HCT116 (cell line): ENCODE measurements at regions not wholly inside any gene's neighbourhood (a gene's known extent, or its start where the extent isn't known, plus 50 kb on each side); places are given as distances from the start of the nearest gene placed in this dataset.

ENCODE experiments used
- ATAC-seq: fragments of 200-7000 bp; cut with Tn5 transposase; 2 replicates; pipeline ENCODE4 v1.9.1; 2020; ENCODE audit warnings: mild to moderate bottlenecking, moderate library complexity
- BruUV-seq: library from RNA; stranded (reverse); fragments of 400-500 nt; replicated peaks from 2 replicates; lab custom pipeline; 2021; lab: Mats Ljungman, UMichigan
- CTCF ChIA-PET: fragments of 300-600 bp; sonication (Branson Sonifier 250); formaldehyde crosslinking; loops from one replicate; lab custom pipeline; 2021; ENCODE audit warnings: antibody characterized with exemption; lab: Charles Lee
- POLR2A ChIA-PET: fragments of 300-600, 350-600 bp; sonication (Branson Sonifier 250); formaldehyde crosslinking; loops from one replicate; lab custom pipeline; 2021; ENCODE audit warnings: antibody characterized with exemption; lab: Charles Lee
- RAD21 ChIA-PET, 2 experiments: fragments of 300-600 bp; sonication (Branson Sonifier 250); formaldehyde crosslinking; loops; one replicate each; lab custom pipeline; 2023; ENCODE audit warnings: low total read pairs in 2 of 2; ENCODE audit not compliant: uncharacterized antibody in 2 of 2, unreplicated experiment in 2 of 2, low non-redundant PET in 1 of 2; lab: Charles Lee
- DNase-seq: peaks from one replicate; pipeline ENCODE4 v3.0.0-alpha.2; 2010; ENCODE audit warnings: low read depth, low spot score
- H2AFZ ChIP-seq: fragments of 200-600 bp; shearing (Covaris generic), sonication (generic); 2 replicates; pipeline ENCODE4 v1.6.1; 2017; ENCODE audit warnings: low read depth, mixed run types, mixed read lengths, antibody characterized with exemption, low read length; ENCODE audit not compliant: poor library complexity, severe bottlenecking
- H3K27ac ChIP-seq: 2 replicates; pipeline ENCODE4 v1.5.1; 2012; ENCODE audit warnings: low read depth, low read length
- H3K27me3 ChIP-seq: fragments of 200-600 bp; sonication (generic); 2 replicates; pipeline ENCODE4 v1.6.1; 2016; ENCODE audit warnings: mixed run types, low read length, mixed read lengths; ENCODE audit not compliant: insufficient read depth
- H3K36me3 ChIP-seq, 2 experiments: fragments of 200-500 bp in 1 of 2; fragments of 200-600 bp in 1 of 2; sonication (Bioruptor generic) in 1 of 2; sonication (generic) in 1 of 2; 2 replicates each; pipeline versions ENCODE4 v1.5.1 to v1.6.1; 2014 to 2016; ENCODE audit warnings: low read length in 2 of 2, inconsistent platforms in 1 of 2, mixed read lengths in 1 of 2, mixed run types in 1 of 2; ENCODE audit not compliant: insufficient read depth in 2 of 2, control insufficient read depth in 1 of 2
- H3K4me1 ChIP-seq, 2 experiments: fragments of 200-600 bp in 1 of 2; sonication (generic) in 1 of 2; 2 replicates each; pipeline versions ENCODE4 v1.5.1 to v1.6.1; 2012 to 2017; ENCODE audit warnings: low read length in 2 of 2, inconsistent platforms in 1 of 2, mild to moderate bottlenecking in 1 of 2, mixed read lengths in 1 of 2, mixed run types in 1 of 2, moderate library complexity in 1 of 2; ENCODE audit not compliant: insufficient read depth in 2 of 2, control insufficient read depth in 1 of 2
- H3K4me2 ChIP-seq: fragments of 200-600 bp; sonication (generic); 2 replicates; pipeline ENCODE4 v1.6.1; 2017; ENCODE audit warnings: mixed run types, low read length, mixed read lengths
- H3K4me3 ChIP-seq, 2 experiments: fragments of 200-600 bp in 1 of 2; sonication (generic) in 1 of 2; replicated peaks in 1 of 2; 2 replicates each; pipeline ENCODE4 v1.5.1; 2011 to 2016; ENCODE audit warnings: low read length in 2 of 2, control low read depth in 1 of 2, low read depth in 1 of 2, mild to moderate bottlenecking in 1 of 2, mixed read lengths in 1 of 2, mixed run types in 1 of 2
- H3K79me2 ChIP-seq: fragments of 200-600 bp; sonication (generic); 2 replicates; pipeline ENCODE4 v1.6.1; 2017; ENCODE audit warnings: mild to moderate bottlenecking, mixed run types, low read length, moderate library complexity, mixed read lengths; ENCODE audit not compliant: insufficient read depth
- H3K9ac ChIP-seq: fragments of 200-600 bp; sonication (generic); 2 replicates; pipeline ENCODE4 v1.6.1; 2016; ENCODE audit warnings: low read length, mixed read lengths
- H3K9me2 ChIP-seq: fragments of 200-600 bp; sonication (generic), shearing (Covaris generic); 2 replicates; pipeline ENCODE4 v1.6.1; 2017; ENCODE audit warnings: mixed run types, mild to moderate bottlenecking, moderate library complexity; ENCODE audit not compliant: insufficient read depth
- H3K9me3 ChIP-seq, 2 experiments: fragments of 200-500 bp in 1 of 2; fragments of 200-600 bp in 1 of 2; sonication (Bioruptor generic) in 1 of 2; sonication (generic) in 1 of 2; 2 replicates each; pipeline ENCODE4 v1.6.1; 2014 to 2017; ENCODE audit warnings: low read length in 2 of 2, mixed read lengths in 2 of 2, inconsistent platforms in 1 of 2, low read depth in 1 of 2, mild to moderate bottlenecking in 1 of 2, mixed run types in 1 of 2, moderate library complexity in 1 of 2; ENCODE audit not compliant: control insufficient read depth in 1 of 2, insufficient read depth in 1 of 2
- H4K20me1 ChIP-seq: fragments of 200-600 bp; sonication (generic), shearing (Covaris generic); 2 replicates; pipeline ENCODE4 v1.6.1; 2017; ENCODE audit warnings: mixed run types, mild to moderate bottlenecking, moderate library complexity; ENCODE audit not compliant: insufficient read depth
- ATF3 ChIP-seq: IDR thresholded peaks from 2 replicates; pipeline ENCODE4 v1.6.1; 2012
- CBX3 ChIP-seq: IDR thresholded peaks from 2 replicates; pipeline ENCODE4 v1.6.1; 2012; ENCODE audit warnings: low read depth
- CEBPB ChIP-seq: IDR thresholded peaks from 2 replicates; pipeline ENCODE4 v1.6.1; 2012; ENCODE audit warnings: low read depth
- CTCF ChIP-seq, 3 experiments: fragments of 200-600 bp in 1 of 3; sonication (generic) in 1 of 3; IDR thresholded peaks in 2 of 3; conservative IDR thresholded peaks in 1 of 3; 2 replicates each; pipeline ENCODE4 v1.5.1; 2012 to 2017; ENCODE audit warnings: low read depth in 2 of 3, low read length in 2 of 3, antibody characterized with exemption in 1 of 3, borderline replicate concordance in 1 of 3, control low read depth in 1 of 3, mild to moderate bottlenecking in 1 of 3, mixed read lengths in 1 of 3, mixed run types in 1 of 3, moderate library complexity in 1 of 3; ENCODE audit not compliant: insufficient read depth in 1 of 3
- ELF1 ChIP-seq: IDR thresholded peaks from 2 replicates; pipeline ENCODE4 v1.6.1; 2012; ENCODE audit warnings: low read depth, borderline replicate concordance
- EZH2 ChIP-seq: fragments of 200-600 bp; sonication (generic); IDR thresholded peaks from 2 replicates; pipeline ENCODE4 v1.6.1; 2017; ENCODE audit warnings: antibody characterized with exemption, mixed run types
- EZH2phosphoT487 ChIP-seq: fragments of 200-600 bp; IDR thresholded peaks from 2 replicates; pipeline ENCODE4 v1.6.1; 2018; ENCODE audit warnings: antibody characterized with exemption, borderline replicate concordance
- FOSL1 ChIP-seq: IDR thresholded peaks from 2 replicates; pipeline ENCODE4 v1.6.1; 2012; ENCODE audit warnings: low read depth
- JUND ChIP-seq: IDR thresholded peaks from 2 replicates; pipeline ENCODE4 v1.6.1; 2012
- POLR2A ChIP-seq: IDR thresholded peaks from 2 replicates; pipeline ENCODE4 v1.7.0; 2011; ENCODE audit warnings: borderline replicate concordance; ENCODE audit not compliant: insufficient read depth, insufficient read length; ENCODE audit errors: extremely low read depth
- POLR2AphosphoS5 ChIP-seq: IDR thresholded peaks from 2 replicates; pipeline ENCODE4 v1.6.1; 2011; ENCODE audit warnings: mild to moderate bottlenecking, low read depth, low read length, moderate library complexity
- RAD21 ChIP-seq: IDR thresholded peaks from 2 replicates; pipeline ENCODE4 v1.6.1; 2012; ENCODE audit warnings: low read depth, mild to moderate bottlenecking
- SIN3A ChIP-seq: IDR thresholded peaks from 2 replicates; pipeline ENCODE4 v1.6.1; 2012; ENCODE audit warnings: low read depth
- TCF7L2 ChIP-seq: IDR thresholded peaks from 2 replicates; pipeline ENCODE4 v1.7.0; 2011; ENCODE audit warnings: borderline replicate concordance, inconsistent platforms; ENCODE audit not compliant: insufficient read depth, insufficient read length; ENCODE audit errors: extremely low read depth
- YY1 ChIP-seq: IDR thresholded peaks from 2 replicates; pipeline ENCODE4 v1.6.1; 2011; ENCODE audit warnings: low read length, low read depth, moderate library complexity, mild to moderate bottlenecking; ENCODE audit not compliant: insufficient replicate concordance; ENCODE audit errors: extremely low read depth
- ZNF274 ChIP-seq: fragments of 200-500 bp; sonication (Bioruptor generic); IDR thresholded peaks from 2 replicates; pipeline ENCODE4 v1.6.1; 2014; ENCODE audit warnings: mild to moderate bottlenecking, low read depth, low read length, inconsistent platforms
- intact Hi-C: fragments of 100-400 bp; cut with micrococcal nuclease; formaldehyde crosslinking; loops from 2 replicates; pipeline ENCODE4 v1.10.0; 2022

GRCh38 chr3:105960381-105960780 lies 91.6 kb upstream of the CBLB start:
- POLR2A ChIA-PET: no interaction called here
- TF ChIP-seq ELF1 (no peak), JUND (no peak), EZH2 (no peak), ZNF274 (no peak), EZH2phosphoT487 (no peak), SIN3A (no peak), CBX3 (no peak), CEBPB (no peak), YY1 (no peak), POLR2AphosphoS5 (no peak), POLR2A (no peak)
- TF ChIP-seq, all 23 proteins: peak for 0
- no peak overlapping the region for H3K4me2 ChIP-seq
- H3K4me1 ChIP-seq: peaks cover 0 to 7% of the 10 kb centered on the region in 2 experiments; a peak in 2 of 4 replicates
- no peaks in the 10 kb centered on the region for H3K79me2 ChIP-seq
- no TSS peak for BruUV-seq
- intact Hi-C loops: no loop called here
- H3K4me3 ChIP-seq: no peak overlapping the region
- RAD21 ChIA-PET: no interaction called here
- H2AFZ ChIP-seq: no peak overlapping the region
- no peaks in the 10 kb centered on the region for H3K27me3 ChIP-seq
- H4K20me1 ChIP-seq: no peaks in the 10 kb centered on the region
- H3K9ac ChIP-seq: no peak overlapping the region
- ATAC-seq: no peak
- H3K9me3 ChIP-seq: no peaks in the 10 kb centered on the region
- H3K36me3 ChIP-seq: no peaks in the 10 kb centered on the region
- peaks cover 3% of the 10 kb centered on the region; the same call in 1 of the 2 replicates for H3K9me2 ChIP-seq
- no peak overlapping the region for H3K27ac ChIP-seq
- DNase-seq: no peak
- CTCF ChIA-PET: no interaction called here

- DNase-seq (no peak), ATAC-seq (no peak)
- Histone ChIP-seq H3K4me2 (no peak overlapping the region), H4K20me1 (no peaks in the 10 kb centered on the region), H3K9me3 (no peaks in the 10 kb centered on the region), H3K4me1 (peaks cover 0 to 7% of the 10 kb centered on the region in 2 experiments; a peak in 2 of 4 replicates), H2AFZ (no peak overlapping the region), H3K27ac (no peak overlapping the region), H3K79me2 (no peaks in the 10 kb centered on the region), H3K4me3 (no peak overlapping the region), H3K27me3 (no peaks in the 10 kb centered on the region), H3K36me3 (no peaks in the 10 kb centered on the region), H3K9ac (no peak overlapping the region), H3K9me2 (peaks cover 3% of the 10 kb centered on the region; the same call in 1 of the 2 replicates)
- no peak for TF ChIP-seq ATF3
- TF ChIP-seq RAD21: no peak
- TF ChIP-seq FOSL1: no peak
- no peak for TF ChIP-seq CBX3
- no peak for TF ChIP-seq JUND
- no peak for TF ChIP-seq POLR2AphosphoS5
- no peak for TF ChIP-seq POLR2A
- no peak for TF ChIP-seq ELF1
- no peak for TF ChIP-seq EZH2
- no peak for TF ChIP-seq CTCF (IDR thresholded peaks at IDR 0.05 in 2 of 3, conservative IDR thresholded peaks at IDR 0.05 in 1 of 3; ENCODE audit: borderline replicate concordance in 1 of 3, insufficient read depth in 1 of 3, low read depth in 2 of 3, low read length in 2 of 3)
- TF ChIP-seq TCF7L2: no peak
- POLR2A ChIA-PET: no interaction called here
- CTCF ChIA-PET: no interaction called here
- no TSS peak for BruUV-seq
- intact Hi-C loops: no loop called here
- RAD21 ChIA-PET: no interaction called here
Observed at GRCh38 chr3:105963161-105963560, 94.3 kb upstream of the CBLB start.
